NCI-H2196 (cell line): ENCODE measurements at regions not wholly inside any gene's neighbourhood (a gene's known extent, or its start where the extent isn't known, plus 50 kb on each side); places are given as distances from the start of the nearest gene placed in this dataset.

Experiments used
- DNase-seq: peaks from one replicate; lab custom pipeline; 2025; ENCODE audit not compliant: unreplicated experiment; lab: John Stamatoyannopoulos, UW

- no peak for DNase-seq
Observed at GRCh38 chr11:32316232-32316631, 119.1 kb downstream of the WT1 start.

DNA sequence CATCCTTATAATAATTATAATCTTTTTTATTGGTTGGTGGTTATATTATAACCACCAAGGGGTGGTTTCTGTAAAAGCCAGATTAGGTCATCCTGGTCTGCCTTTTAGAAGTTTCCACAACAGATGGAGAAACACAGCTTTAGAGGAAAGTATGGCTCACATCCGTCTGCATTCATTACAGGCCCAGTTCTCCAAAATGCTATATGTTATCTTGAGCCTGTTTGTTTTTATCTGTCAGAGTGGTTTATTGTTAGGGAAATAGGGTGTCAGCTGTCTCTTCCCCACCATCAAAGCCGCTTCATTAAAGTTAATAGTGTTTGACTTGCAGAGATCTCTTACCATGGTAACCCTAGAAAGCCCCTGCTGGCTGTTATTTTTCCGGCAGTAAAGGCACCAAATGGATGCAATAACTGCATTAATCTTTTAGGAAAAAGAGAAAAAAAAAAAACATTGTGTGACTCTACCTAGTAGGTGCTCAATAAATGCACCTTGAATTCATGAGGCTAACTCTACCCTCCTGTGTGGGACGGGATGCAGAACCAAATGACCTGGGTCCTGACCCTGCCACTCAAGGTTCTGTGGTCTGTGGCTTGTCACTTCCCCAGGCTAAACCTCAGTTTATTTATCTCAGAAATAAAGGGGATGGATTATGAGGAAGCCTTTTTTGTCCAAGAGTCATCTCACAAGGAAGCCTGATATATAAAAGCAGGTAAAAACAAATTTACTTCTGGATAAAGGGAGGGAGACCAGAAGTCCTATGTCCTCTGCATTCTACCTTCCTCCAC is 118.3 kb downstream of the WT1 start:
- DNase-seq, result no peak

DNA sequence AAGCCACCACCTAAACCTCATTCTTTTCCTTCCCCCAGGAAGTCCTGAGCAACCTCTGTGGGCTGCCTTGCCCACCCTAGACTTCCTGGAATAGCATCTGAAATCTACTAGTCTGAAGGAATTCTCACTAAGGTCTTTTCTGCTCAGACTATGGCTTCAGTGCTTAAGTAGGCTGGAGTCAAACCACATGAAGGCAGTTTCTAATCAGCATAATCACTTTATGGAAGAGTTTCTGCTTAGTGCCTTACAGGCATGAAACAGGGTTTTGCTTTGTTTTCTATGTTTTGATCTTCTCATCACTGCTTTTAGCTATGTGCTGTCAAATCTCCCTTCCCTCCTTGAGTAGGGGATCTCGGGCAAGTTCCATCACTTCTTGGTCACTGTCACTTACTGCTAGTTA is 117.7 kb downstream of the WT1 start:
- no peak for DNase-seq

DNA sequence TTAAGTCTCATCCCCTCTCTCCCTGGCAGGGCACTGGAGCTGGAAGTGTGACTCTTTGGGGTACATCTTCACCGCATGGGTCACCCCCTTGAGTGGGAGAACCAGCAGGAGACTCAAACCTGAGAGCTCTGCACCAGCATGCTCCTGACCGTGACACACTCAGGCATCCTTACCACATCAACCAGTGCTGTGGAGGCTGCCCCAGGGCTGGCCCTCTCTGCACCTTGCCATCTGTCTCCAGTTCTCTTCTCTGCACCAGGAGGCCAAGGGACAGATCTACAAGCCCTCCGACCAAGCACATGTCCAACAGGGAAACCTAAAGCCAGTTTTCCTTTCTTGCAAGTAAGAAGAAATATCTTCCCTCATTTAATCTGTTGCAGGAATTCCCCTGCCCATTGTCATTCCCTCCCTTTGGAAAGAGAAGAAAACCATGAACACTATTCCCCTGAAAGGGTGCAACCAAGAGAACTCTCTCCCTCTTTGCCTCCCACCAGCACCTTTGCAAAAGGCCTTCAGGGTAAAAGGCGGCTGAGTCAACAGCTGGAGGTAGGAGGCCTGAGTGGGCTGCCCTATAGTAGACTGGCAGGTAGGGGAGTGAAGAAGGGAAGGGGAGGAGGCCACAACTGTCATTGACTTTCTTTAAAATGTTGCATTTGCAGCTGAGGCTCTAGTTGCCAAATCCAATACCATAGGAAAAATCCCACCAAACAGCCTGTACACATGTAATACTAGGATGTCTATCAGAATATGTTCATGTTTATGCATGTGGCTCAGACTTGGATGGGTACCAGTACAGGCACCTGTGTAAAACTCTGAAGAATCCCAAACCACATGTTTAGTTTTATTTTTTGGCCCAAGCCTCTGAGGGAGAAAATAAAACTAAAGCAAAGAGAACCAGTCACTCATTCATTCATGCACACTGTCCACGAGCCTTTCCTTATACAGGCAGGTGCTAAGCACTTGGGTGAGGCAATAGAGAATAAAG is 117.0 kb downstream of the WT1 start:
- no peak for DNase-seq

DNA sequence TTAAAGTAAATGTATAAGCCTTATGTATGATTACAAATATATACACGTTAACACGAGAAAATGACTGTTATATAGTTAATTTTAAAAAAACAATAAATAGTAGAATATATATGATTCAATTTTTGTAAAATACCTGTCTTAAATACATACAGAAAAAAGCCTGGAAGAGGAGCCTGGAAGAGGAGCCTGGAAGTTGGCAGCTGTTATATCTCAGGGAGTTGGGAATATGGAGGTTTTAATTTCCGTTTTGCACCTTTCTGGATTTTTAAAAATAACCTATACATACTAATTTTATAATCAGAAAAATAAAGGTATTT is 111.6 kb downstream of the WT1 start:
- no peak for DNase-seq

GRCh38 chr11:32325187-32325586 is 110.2 kb downstream of the WT1 start:
- DNase-seq, result no peak

- no peak for DNase-seq
Observed at GRCh38 chr11:32325725-32326124, 109.6 kb downstream of the WT1 start.

- no peak for DNase-seq
Observed at GRCh38 chr11:32326522-32326921, 108.8 kb downstream of the WT1 start.

DNA sequence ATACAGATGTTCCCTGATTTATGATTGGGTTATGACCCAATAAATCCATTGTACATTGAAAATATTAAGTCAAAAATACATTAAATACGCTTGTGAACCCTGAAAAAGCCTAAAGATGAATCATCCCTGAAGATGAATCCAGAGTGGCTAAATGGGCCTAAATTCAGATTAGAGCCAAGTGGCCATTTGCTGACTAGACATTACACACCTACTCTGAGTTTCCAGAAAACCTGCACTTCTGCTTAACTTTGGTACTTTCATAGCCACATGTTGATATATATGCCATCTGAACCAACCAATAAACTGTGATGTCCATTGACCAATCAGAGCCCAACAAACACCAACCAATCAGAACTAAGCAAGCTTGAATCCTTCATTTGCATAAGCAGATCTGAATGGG is 106.9 kb downstream of the WT1 start:
- DNase-seq, result no peak

DNA sequence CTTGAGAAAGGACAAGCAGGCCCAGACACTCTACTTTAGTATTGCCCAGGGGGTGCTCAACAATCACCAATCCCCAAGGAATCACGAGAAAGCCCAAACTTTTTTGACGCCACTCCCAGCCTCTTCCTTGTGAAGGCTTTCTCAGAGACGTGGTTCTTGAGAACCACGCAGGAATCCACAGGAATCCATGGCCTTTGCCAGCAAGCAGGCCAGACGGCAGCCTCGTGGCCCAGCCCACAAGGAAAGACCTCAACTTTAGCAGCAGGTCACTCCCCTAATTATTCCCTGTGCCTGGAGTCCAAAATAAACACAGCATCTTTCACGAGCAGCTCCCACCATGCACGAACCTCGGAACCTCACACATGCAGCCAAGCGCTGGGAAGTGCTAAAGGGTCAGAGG is 104.2 kb downstream of the WT1 start:
- DNase-seq, result no peak

- DNase-seq, result no peak
Observed at GRCh38 chr11:32331792-32332191, 103.5 kb downstream of the WT1 start.

- no peak for DNase-seq
Observed at GRCh38 chr11:32332990-32333319, 102.4 kb downstream of the WT1 start.

DNA sequence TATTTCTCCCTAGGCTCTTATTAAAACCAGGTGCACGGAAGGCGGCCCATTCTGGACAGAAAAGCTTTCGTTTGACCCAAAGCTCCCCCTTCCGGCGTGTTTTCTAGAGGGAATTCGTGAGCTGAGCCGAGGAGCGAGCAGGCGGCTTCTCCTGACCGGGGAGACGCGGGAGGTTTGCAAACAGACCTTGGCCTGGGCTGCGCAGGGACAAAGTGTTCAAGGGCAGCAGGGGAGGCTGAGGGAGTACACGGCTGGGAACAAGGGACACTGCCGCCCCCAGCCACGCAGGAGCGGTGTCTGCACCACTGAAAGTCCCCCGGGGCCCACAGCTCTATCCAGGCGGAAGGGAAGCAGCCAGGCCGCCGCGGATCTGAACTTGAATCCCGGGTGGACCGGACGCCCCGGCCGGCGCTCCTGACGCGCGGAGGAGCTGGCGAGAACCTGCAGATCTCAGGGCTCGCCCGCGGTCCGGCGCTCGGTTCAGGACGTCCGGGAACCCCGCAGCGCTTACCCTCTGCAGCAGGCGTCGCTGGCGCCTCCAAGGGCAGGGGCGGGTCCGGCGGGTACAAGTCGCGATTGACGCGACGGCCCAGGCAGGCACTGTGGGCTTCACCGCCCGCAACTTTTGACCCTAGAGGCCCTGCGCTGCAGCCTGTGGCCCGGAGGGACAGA is 101.9 kb downstream of the WT1 start:
- no peak for DNase-seq

- no peak for DNase-seq
Observed at GRCh38 chr11:32334822-32335221, 100.5 kb downstream of the WT1 start.
